ENCODE measurements at regions not wholly inside any gene's neighbourhood (a gene's known extent, or its start where the extent isn't known, plus 50 kb on each side); places are given as distances from the start of the nearest gene placed in this dataset.
A peak's percentile ranks its signal among the peaks of the same experiment; 100 is the strongest.

GRCh38 chr5:158099571-158100105 is 240.7 kb upstream of the CLINT1 start:
- ATAC-seq (ENCODE audit: low FRiP score in 2 of 2) (no peak), DNase-seq (no peak)
- TF ChIP-seq CTCF (IDR thresholded peaks at IDR 0.05) (no peak), POLR2AphosphoS5 (IDR thresholded peaks at IDR 0.05) (no peak), EP300 (IDR thresholded peaks at IDR 0.05) (no peak), POLR2A (IDR thresholded peaks at IDR 0.05) (no peak)
- no peak overlapping the region for H3K4me3 ChIP-seq
- no peaks in the 10 kb centered on the region for H3K36me3 ChIP-seq
- no peaks in the 10 kb centered on the region for H3K4me1 ChIP-seq
- no peaks in the 10 kb centered on the region for H3K27me3 ChIP-seq
- 78 to 81% methylated on average over 12 of the region's 12 CpGs for WGBS, 2 donors
- H3K9me3 ChIP-seq, result no peaks in the 10 kb centered on the region
- no peak overlapping the region for H3K27ac ChIP-seq

GRCh38 chr5:158096835-158097234 is 237.9 kb upstream of the CLINT1 start:
- no peak for ATAC-seq (ENCODE audit: low FRiP score in 2 of 2)
- Histone ChIP-seq H3K27ac (no peak overlapping the region), H3K9me3 (no peaks in the 10 kb centered on the region), H3K27me3 (no peaks in the 10 kb centered on the region), H3K4me3 (no peak overlapping the region), H3K4me1 (no peaks in the 10 kb centered on the region), H3K36me3 (no peaks in the 10 kb centered on the region)
- 94 to 95% methylated on average over 1 of the region's 1 CpG for WGBS, 2 donors
- DNase-seq, result no peak
- TF ChIP-seq POLR2AphosphoS5 (IDR thresholded peaks at IDR 0.05), result no peak
- no peak for TF ChIP-seq EP300 (IDR thresholded peaks at IDR 0.05)
- no peak for TF ChIP-seq POLR2A (IDR thresholded peaks at IDR 0.05)
- TF ChIP-seq CTCF (IDR thresholded peaks at IDR 0.05), result no peak

GRCh38 chr5:158086856-158087255 is 227.9 kb upstream of the CLINT1 start:
- 45 to 56% methylated on average over 3 of the region's 3 CpGs for WGBS, 2 donors
- H3K27ac ChIP-seq, result no peak overlapping the region
- H3K9me3 ChIP-seq, result no peaks in the 10 kb centered on the region
- DNase-seq (no peak), ATAC-seq (ENCODE audit: low FRiP score in 2 of 2) (no peak)
- TF ChIP-seq POLR2A (IDR thresholded peaks at IDR 0.05) (no peak), EP300 (IDR thresholded peaks at IDR 0.05) (no peak), CTCF (IDR thresholded peaks at IDR 0.05) (no peak), POLR2AphosphoS5 (IDR thresholded peaks at IDR 0.05) (no peak)
- H3K4me1 ChIP-seq, result no peaks in the 10 kb centered on the region
- H3K36me3 ChIP-seq, result no peaks in the 10 kb centered on the region
- no peaks in the 10 kb centered on the region for H3K27me3 ChIP-seq
- no peak overlapping the region for H3K4me3 ChIP-seq

- Histone ChIP-seq H3K9me3 (no peaks in the 10 kb centered on the region), H3K27ac (no peak overlapping the region), H3K4me1 (no peaks in the 10 kb centered on the region), H3K4me3 (no peak overlapping the region), H3K36me3 (no peaks in the 10 kb centered on the region), H3K27me3 (no peaks in the 10 kb centered on the region)
- DNase-seq (no peak), ATAC-seq (ENCODE audit: low FRiP score in 2 of 2) (peak in 1 of 2 donors; percentile 86)
- 64 to 76% methylated on average over 4 of the region's 4 CpGs for WGBS, 2 donors
- no peak for TF ChIP-seq POLR2AphosphoS5 (IDR thresholded peaks at IDR 0.05)
- no peak for TF ChIP-seq EP300 (IDR thresholded peaks at IDR 0.05)
- TF ChIP-seq POLR2A (IDR thresholded peaks at IDR 0.05), result no peak
- TF ChIP-seq CTCF (IDR thresholded peaks at IDR 0.05), result no peak
Measured at GRCh38 chr5:158084292-158084691, 225.3 kb upstream of the CLINT1 start.

GRCh38 chr5:158082696-158083287 is 223.8 kb upstream of the CLINT1 start:
- DNase-seq (no peak), ATAC-seq (ENCODE audit: low FRiP score in 2 of 2) (no peak)
- 80 to 88% methylated on average over 2 of the region's 2 CpGs for WGBS, 2 donors
- no peak overlapping the region for H3K27ac ChIP-seq
- TF ChIP-seq CTCF (IDR thresholded peaks at IDR 0.05) (no peak), EP300 (IDR thresholded peaks at IDR 0.05) (no peak), POLR2AphosphoS5 (IDR thresholded peaks at IDR 0.05) (no peak), POLR2A (IDR thresholded peaks at IDR 0.05) (no peak)
- no peaks in the 10 kb centered on the region for H3K36me3 ChIP-seq
- no peaks in the 10 kb centered on the region for H3K27me3 ChIP-seq
- no peak overlapping the region for H3K4me3 ChIP-seq
- H3K9me3 ChIP-seq, result no peaks in the 10 kb centered on the region
- no peaks in the 10 kb centered on the region for H3K4me1 ChIP-seq
